Stimulated activated CD4-positive, alpha-beta T cell treated with anti-CD3 and anti-CD28 coated beads, Interleukin-15, amount 100 ng/mL, for 24 hours (primary cell): ENCODE measurements at regions not wholly inside any gene's neighbourhood (a gene's known extent, or its start where the extent isn't known, plus 50 kb on each side); places are given as distances from the start of the nearest gene placed in this dataset.
"Not testable (repeated sequence)": the region's sequence is repeated elsewhere in the genome, so short reads cannot be mapped to it uniquely, and the experiment has no call there.

ENCODE experiments used
- DNase-seq: peaks from one replicate; pipeline ENCODE4 v3.0.0-alpha.2; 2020

DNA sequence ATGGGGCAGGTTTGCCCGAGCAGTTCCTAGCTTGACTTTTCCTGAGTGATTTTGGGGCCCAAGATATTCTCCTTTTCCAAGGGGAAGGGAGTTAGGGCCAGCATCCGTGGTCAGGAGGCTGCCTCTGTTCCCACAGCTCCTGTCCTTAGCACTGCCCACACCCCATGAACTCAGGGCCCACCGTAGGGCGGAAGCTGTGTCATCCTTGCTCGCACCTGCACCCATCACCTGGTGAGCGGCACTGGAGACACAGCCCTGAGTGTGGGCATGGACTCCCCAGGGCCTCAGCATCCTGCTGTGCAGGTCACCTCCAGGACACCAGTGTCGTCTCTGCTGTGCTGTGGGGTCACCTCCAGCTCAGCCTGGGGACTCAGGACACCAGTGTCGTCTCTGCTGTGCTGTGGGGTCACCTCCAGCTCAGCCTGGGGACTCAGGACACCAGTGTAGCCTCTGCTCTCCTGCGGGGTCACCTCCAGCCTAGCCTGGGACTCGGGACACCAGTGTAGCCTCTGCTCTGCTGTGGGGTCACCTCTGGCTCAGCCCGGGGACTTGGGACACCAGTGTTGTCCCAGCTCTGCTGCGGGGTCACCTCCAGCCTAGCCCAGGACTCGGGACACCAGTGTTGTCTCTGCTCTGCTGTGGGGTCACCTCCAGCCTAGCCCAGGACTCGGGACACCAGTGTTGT, 322.9 kb downstream of the ADGRD1 start:
- DNase-seq = no peak

DNA sequence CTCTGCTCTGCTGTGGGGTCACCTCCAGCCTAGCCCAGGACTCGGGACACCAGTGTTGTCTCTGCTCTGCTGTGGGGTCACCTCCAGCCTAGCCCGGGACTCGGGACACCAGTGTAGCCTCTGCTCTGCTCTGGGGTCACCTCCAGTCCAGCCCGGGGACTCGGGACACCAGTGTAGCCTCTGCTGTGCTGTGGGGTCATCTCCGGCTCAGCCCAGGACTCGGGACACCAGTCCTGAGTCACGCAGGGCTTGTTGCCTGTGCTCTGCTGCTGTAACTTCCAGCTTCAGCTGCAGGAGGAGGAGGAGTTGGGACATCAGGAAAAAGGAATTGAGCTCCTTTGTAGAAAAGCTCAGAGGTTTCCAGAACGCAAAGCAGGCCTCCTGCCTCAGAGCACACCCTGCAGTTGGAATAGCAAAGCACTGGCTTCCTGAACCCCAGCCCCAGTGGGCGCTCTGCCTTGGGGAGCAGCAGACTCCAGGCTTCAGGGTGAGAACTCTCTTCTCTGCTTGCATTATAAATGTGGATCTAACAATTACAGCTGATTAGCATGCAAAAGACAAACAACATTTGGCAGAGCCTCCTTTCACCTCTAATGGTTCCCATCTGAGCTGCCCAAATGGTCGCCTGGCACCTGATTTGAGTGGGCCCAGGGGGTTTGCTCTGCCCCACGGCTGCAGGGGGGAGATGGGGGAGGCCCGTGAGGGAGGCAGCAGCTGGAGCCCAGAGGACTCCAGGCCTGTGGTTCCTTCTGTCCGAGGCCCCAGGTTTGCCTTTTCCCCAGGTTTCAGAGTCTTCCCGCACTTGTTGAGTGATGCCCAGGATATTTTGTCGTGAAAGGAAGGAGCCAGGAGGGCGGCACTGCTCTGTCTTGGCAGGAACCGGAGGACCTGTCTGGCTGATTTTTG, 323.7 kb downstream of the ADGRD1 start:
- not testable (repeated sequence) for DNase-seq

DNA sequence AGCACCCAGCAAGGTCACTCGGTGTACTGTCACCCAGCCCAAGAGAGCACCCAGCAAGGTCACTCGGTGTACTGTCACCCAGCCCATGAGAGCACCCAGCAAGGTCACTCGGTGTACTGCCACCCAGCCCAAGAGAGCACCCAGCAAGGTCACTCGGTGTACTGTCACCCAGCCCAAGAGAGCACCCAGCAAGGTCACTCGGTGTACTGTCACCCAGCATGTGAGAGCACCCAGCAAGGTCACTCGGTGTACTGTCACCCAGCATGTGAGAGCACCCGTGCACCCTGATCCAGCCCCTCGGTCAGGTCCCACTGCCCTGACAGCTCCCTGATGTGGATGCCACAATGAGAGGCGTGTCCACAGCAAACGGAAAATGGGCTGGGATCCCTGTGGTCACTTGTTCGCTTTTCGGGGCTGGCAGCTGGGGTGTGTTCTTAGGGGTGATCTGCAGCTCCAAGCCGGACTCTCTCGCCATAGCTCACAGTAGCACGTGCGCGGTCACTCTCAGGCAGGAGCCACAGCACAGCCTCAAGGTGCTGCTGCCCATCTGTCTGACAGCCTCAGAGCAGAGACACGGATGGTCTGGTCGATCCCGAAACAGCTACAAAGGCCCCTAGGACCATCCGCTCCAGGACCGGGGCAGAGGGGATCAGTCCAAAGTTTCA, 324.9 kb downstream of the ADGRD1 start:
- not testable (repeated sequence) for DNase-seq

DNA sequence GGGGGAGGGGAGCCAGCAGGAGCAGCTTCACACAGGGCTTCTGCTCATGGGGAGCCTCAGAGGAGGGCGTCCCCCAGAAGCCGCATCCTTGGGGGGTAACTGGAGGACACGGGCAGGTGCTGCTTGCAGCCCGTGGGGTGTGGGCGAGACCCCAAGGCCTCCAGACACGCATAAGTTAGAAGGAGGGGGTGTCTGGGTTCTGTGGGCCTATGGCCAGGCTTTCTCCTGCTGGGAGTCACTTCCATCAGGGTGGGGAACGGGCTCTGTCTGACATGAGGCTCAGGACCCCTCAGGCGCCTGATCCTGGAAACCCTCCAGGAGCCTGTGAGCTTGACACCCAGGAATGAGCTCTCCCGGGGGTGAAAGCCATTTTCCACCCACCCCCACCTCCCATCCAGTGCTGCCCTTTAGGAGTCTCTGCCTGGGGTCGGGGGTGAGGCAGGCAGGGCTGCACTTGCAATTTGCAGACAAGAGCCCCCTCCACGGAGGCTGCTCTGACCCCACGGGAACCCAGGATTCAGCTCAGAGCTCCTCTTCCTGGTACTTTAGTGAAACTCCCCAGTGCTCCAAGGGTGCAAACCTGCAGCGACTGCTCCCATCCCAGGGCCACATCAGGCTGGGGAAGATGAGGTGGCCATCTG, 325.7 kb downstream of the ADGRD1 start:
- DNase-seq = no peak

DNA sequence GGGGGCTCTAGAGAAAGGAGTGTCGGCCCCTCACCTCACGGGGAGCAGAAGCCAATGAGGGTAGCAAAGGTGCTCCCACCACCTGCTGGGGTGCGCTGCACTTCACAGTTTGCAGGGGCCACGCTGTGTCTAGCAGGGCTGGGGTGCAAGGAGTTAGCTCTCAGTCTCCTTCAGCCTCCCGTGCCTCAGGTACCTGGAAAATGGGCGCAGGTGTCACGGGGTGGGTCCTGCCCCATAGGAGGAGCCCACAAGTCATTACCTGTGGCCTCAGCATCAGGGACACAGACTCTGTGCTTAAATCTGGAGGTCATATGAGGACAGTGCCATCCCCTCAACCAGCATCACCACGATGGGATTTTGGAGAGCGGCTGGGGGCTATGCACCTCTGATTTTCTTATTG, 326.7 kb downstream of the ADGRD1 start:
- no peak for DNase-seq

DNA sequence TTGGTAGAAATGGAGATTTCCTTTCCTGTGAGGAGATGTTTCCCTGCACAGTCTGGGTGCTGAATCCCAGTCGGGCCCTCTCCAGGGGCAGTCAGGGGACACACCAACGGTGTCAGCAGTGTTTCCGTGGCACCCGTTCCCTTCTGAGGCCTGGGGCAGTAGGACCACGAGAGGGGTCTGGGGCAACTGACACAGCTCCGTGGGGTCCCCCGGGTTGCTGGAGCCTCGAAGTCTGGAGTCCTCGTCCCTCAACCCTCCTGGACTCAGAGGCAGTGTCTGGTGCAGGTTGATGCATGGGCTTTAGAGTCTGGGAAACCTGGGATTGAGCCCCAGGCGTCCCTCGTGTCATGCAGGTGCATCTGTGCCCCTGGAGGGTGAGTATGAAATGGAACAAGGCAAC, 327.3 kb downstream of the ADGRD1 start:
- DNase-seq = no peak

DNA sequence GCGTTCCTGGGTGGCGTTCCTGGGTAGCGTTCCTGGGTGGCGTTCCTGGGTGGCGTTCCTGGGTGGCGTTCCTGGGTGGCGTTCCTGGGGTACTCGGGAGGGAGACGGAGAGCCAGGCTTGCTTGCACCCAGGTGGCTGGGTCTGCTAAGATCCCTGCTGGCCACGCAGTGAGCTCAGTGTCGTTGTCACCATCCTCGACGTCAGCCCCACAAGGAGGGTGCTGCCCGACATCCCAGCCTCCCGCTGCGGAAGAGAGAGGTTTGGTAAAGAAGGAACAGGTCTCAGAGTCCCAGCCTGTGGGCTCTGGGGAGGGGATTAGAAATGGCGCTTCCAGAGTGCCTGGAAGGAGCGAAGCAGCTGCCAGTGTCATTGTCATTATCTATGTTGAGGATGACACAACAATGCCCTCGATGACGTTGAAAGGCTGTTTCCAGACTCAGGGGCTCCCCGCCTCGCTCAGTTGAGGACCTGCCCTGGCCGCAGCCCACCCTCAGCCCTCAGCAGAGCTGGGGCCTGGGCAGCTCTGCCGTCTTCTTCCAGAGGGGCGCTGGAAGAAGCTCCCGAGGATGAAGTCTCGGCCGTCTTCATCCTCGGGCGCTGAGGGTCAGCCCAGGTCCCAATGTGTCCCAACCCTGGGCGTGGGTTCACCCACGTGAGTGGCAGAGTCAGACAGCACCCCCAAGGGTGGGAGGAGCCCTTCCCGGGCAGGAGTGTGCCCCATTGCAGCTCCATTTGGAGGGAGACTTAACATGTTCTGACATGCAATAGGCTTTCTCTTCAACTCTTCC, 328.8 kb downstream of the ADGRD1 start:
- DNase-seq = no peak

DNA sequence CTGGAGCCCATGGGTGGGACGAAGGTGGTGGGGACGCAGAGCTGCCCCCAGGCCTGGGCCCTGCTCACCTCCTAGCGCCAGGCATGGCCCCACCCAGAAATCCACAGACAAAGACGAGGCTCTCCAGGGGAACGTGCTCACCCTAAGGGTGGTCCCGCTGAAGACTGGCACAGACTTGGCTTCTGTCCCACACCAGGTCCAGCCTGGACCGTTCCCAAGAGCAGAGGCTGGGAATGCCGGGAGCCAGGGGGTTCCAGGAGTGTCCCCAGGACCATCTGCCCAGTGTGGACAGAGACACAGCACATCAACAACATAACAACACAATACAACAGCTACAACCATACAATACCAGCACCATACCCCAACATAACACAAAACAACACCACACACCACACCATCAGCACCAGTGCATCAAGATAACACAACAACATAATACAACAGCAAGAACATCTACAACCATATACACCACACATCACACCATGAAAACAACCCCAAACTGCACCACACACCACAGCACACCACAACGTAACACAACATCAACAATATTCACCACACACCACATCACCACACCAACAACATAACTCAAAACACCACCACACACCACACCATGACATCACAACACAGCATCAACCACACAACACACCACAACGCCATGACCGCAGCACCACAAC, 329.6 kb downstream of the ADGRD1 start:
- DNase-seq = no peak

DNA sequence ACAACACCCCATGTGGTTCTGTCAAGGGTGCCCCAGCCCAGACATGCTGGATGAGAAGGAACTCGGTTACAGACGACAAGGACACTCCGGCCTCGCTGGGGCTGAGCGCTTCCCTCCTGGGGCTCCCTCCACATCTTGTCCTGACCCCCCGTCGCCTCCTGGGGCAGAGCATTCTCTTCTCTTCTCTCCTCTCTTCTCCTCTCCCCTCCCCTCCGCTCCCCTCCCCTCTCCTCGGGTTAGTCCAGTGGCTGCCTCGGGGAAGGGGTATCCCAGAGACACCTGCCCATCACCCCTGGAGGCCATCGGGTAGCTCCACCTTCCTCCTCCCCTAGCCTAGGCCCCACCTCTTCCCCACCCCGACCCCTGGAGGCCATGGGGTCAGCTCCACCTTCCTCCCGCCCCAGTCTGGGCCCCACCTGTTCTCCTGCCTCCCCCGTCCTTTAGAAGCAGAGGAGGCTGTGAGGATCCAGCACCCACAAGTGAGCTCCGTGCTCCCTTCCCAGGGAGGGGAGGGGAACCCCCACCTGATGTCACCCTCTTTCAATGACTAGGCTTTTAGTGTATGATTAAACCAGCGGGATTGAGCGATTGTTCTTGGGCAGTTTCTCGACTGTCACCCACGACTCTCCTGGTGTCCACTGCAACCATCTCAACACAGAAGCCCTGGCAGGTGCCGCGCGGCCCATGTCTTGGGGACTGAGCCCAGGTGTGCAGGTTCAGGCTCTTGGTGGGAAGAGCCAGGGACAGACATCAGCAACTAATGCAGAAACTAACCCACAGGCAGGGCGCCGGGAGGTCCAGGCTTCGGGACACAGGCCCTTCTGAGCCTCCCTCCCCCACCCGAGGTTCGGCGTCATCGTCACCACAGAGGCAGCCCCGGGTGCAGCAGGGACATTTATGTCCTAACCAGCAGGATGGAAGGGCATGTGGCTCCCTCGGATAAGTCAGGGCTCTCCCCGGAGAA, 330.4 kb downstream of the ADGRD1 start:
- DNase-seq = not testable (repeated sequence)

DNA sequence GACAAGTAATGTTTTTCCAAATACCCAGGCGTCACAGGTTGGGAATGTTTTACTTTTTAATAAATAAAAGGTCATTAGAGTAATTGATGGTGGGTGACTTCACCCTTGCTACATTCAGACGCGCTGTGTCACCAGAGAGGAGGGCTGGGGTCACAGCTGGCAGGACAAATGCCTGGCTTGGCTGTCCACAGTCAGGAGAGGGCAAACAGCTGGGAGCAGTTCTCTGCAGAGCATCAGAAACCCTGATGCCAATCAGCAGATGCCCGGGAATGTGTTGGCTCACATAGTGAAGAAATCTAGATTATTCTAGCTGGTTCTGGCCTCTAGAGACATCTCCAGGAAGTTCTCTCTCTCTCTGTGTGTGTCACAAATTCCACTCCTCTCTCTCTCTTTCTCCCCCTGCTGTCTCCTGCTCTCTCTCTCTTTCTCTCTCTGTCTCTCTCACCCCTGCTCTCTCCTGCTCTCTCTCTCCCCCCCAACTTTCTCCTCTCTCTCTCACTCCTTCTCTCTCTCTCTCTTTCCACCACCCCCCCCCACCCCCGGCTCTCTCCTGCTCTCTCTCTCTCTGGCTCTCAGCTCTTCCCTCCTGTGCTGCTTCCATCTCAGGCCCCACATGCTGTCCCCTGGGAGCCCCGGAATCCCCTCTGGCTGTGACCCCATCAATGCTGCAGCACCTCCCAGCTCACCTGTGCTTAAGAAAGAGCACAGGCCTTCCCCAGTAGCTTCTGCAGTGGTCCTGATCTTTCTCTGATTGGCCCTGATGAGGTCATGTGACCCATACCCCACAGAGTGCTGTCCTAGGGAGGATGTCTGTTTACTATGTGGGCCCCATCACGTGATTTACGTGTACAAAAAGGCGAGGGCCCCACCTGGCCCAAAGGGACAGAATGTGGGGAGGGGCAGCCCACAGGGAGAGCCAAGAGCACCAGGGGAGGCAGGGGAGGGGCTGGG, 331.5 kb downstream of the ADGRD1 start:
- DNase-seq = not testable (repeated sequence)

DNA sequence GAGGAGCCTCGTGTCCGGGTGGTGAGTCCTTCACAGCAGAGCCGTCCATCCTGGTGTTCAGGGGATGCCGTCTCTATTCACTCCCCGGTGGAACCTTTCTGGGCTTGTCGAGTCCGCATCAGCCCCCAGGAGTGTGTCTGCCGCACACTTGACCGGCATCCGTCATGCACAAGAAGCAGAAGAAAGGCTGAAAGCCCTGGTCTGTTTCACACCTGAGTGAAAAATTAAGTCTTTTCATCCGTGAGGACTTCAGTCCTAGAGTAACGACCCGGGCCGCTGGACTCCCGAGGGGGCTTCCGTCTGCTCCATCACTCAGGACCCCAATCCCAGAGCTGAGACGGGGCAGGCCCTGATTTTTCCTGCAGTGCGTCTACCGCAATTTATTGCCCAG, 332.2 kb downstream of the ADGRD1 start:
- DNase-seq = not testable (repeated sequence)

DNA sequence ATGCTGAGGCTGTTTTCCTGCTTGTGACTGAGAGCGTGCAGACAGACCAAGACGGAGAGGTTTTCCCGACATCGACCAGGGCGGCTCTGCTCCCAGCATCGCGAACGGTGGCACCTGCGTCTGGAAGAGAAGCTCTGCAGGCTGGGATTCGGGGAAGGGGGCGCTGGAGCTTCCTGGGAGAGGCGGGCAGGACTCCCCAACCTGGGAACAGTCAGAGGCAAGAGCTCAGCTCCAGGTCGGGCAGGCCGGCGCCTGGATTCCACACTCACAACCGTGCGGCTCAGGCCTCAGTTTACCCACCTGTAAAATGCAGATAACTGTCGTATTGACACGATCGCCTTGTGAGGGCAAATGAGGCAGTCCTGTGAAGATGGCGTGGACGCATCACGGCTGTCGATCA, 332.6 kb downstream of the ADGRD1 start:
- DNase-seq = not testable (repeated sequence)

DNA sequence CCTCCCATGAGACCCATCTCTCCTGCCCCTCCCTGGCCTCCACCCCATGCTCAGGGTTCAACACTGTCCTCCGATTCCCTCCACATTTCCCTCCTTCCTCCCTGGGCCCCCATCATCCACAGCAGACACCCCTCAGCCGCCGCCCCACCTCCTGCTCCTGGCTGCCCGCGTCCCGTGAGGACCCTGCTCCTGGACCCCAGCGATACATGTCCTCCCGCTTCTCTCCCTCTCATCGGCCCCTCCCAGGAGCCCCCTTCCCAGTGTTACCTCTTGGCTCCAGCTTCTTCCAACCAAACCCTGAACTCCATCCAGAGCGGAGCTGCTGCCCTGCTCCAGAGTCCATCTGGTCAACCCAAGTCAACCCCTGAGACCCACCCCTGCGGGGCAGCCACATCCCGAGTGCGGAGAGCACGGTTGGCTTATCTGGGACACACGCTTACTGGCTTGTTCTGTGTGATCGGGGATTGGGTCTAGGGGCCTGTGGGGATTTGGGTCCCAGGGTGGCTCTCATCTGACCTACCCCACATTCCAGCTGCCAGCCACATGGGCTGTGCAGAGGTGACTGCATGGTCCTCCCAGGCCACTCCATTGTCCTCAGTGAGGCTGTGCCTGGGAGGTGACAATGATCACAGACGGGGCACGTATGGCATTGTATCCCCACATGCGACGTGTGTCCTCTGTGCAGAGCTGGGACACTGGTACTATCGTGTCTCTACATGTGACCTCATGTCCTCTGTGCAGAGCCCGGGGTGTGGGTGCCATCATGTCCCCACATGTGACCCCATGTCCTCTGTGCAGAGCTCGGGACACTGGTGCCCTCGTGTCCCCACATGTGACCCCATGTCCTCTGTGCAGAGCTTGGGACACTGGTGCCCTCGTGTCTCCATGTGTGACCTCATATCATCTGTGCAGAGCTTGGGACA, 333.6 kb downstream of the ADGRD1 start:
- no peak for DNase-seq

DNA sequence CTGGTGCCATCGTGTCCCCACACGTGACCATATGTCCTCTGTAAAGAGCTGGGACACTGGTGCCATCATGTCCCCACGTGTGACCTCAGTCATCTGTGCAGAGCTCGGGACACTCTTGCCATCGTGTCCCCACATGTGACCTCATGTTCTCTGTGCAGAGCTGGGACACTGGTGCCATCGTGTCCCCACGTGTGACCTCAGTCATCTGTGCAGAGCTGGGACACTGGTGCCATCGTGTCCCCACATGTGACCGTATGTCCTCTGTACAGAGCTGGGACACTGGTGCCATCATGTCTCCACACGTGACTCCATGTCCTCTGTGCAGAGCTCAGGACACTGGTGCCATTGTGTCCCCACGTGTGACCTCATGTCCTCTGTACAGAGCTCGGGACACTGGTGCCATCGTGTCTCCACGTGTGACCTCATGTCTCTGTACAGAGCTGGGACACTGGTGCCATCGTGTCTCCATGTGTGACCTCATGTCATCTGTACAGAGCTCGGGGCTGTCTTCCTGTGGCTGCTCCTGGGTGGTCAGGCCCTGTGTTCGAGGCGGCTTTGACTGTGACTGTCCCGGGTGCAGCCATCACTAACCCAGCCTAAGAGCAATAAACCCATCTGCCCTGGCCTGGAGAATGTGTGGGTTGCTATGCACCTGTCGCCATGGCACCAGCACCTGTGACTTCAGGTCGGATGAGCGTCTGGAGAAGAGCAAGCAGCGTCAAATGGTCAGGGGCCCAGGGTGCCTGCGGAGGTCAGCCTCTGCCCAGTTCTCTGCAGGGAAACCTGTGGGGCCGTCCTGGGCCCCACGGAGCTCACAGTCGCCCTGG, 334.4 kb downstream of the ADGRD1 start:
- no peak for DNase-seq

DNA sequence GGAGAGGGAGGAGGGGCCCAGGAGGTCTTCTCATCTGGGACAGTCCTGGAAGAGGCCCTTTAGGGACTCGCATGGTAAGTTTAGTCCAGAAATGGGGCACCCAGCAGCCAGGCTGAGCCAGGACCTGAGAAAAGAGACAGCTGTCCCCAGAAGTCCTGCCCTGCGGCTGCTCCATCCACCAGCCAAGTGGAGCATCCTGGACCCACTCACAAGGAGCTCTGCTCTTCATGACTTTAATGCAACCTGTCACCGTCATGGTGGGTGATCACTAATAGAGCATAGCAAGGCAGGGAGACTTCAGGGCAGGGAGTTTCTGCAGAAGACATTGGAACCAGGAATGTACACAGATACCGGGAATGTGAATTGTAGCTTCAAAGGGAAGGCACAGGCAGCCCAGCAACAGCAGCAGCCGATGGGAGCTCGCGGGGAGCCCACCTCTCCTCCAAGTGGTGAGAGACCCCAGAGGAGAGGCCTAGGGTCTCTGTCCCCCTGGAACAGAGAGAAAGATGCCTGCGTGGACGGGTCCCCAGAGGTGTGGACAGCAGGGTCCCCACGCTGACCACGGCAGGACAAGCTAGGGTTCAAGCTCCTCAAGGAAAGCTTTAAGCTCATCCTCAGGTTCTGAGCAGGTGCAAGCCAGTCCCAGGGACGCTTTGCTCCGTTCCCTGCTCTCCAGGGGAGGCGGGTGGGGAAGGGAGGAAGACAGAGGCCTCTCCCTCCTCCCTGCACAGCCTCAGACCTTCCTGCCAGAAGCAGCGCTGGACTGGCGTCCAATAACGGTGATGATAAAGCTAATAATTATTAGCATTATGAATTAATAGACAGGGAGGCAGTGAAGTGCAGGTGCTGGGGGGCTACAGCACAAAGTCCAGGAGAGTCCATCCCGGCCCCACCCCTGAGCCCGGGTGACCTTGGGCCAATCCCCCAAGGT, 335.3 kb downstream of the ADGRD1 start:
- not testable (repeated sequence) for DNase-seq

DNA sequence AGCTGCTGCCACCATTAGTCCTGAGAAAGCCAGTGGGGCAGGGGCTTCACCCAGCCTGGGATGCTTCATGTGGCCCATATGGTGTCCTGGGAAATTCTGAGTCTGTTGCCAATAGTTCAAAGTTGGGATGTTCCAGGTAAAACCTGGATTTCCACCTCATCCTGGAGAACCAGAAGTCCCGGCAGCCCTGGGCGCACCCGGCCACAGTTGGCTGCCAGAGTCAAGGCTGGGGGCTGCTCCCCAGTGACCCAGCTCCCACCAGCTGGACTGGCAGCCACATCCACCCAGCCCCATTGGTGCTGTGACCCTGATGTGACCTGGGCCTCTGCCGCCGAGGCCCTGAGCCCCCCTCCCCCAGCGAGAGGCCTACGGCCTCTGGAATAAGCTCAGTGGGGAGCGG, 336.1 kb downstream of the ADGRD1 start:
- not testable (repeated sequence) for DNase-seq
